Gastrocnemius medialis (tissue), 4 donors: ENCODE measurements at regions not wholly inside any gene's neighbourhood (a gene's known extent, or its start where the extent isn't known, plus 50 kb on each side); places are given as distances from the start of the nearest gene placed in this dataset.

Experiments
- CTCF ChIP-seq, 5 experiments: fragments of 450-650 bp in 3 of 5; fragments of 200-600 bp in 2 of 5; sonication (generic) in 2 of 5; IDR thresholded peaks in 4 of 5; conservative IDR thresholded peaks in 1 of 5; 1 replicate in 4 of 5; 2 replicates in 1 of 5; pipeline ENCODE4 v1.5.1; 2016 to 2019; ENCODE audit warnings: antibody characterized with exemption in 5 of 5, mild to moderate bottlenecking in 3 of 5, moderate library complexity in 3 of 5
- POLR2A ChIP-seq, 2 donors: fragments of 450-650 bp; IDR thresholded peaks; one replicate each; pipeline ENCODE4 v1.6.1; 2017; ENCODE audit warnings: antibody characterized with exemption in 2 of 2, mild to moderate bottlenecking in 2 of 2, moderate library complexity in 2 of 2

- TF ChIP-seq CTCF (IDR thresholded peaks at IDR 0.05 in 4 of 5, conservative IDR thresholded peaks at IDR 0.05 in 1 of 5) (no peak), POLR2A (IDR thresholded peaks at IDR 0.05) (no peak)
These were observed 71.0 kb upstream of the CYP1B1 start for GRCh38 chr2:38146907-38147307.
